ENCODE measurements at regions not wholly inside any gene's neighbourhood (a gene's known extent, or its start where the extent isn't known, plus 50 kb on each side); places are given as distances from the start of the nearest gene placed in this dataset.

DNA sequence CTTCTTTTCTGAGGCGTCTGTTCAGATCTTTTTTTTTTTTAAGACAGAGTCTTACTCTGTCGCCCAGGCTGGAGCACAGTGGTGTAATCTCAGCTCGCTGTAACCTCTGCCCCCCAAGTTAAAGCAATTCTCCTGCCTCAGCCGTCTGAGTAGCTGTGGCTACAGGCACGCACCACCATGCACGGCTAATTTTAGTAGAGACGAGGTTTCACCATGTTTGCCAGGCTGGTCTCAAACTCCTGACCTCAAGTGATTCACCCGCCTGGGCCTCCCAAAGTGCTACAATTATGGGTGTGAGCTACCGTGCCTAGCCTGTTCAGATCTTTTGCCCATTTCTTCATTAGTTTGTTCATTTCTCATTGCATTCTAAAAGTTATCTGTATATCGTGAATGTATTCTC is 55.1 kb upstream of the DBX2 start:
- no peak for TF ChIP-seq POLR2A (IDR thresholded peaks at IDR 0.05)
- TF ChIP-seq, protein P1, sequence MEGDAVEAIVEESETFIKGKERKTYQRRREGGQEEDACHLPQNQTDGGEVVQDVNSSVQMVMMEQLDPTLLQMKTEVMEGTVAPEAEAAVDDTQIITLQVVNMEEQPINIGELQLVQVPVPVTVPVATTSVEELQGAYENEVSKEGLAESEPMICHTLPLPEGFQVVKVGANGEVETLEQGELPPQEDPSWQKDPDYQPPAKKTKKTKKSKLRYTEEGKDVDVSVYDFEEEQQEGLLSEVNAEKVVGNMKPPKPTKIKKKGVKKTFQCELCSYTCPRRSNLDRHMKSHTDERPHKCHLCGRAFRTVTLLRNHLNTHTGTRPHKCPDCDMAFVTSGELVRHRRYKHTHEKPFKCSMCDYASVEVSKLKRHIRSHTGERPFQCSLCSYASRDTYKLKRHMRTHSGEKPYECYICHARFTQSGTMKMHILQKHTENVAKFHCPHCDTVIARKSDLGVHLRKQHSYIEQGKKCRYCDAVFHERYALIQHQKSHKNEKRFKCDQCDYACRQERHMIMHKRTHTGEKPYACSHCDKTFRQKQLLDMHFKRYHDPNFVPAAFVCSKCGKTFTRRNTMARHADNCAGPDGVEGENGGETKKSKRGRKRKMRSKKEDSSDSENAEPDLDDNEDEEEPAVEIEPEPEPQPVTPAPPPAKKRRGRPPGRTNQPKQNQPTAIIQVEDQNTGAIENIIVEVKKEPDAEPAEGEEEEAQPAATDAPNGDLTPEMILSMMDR (IDR thresholded peaks at IDR 0.05), result no peak
